T47D (cell line): ENCODE measurements at regions not wholly inside any gene's neighbourhood (a gene's known extent, or its start where the extent isn't known, plus 50 kb on each side); places are given as distances from the start of the nearest gene placed in this dataset.
A peak's percentile ranks its signal among the peaks of the same experiment; 100 is the strongest.
"Not testable (repeated sequence)": the region's sequence is repeated elsewhere in the genome, so short reads cannot be mapped to it uniquely, and the experiment has no call there.

ENCODE experiments used
- DNase-seq, 2 experiments: peaks; one replicate each; pipeline versions ENCODE4 v3.0.0 to v3.0.0-alpha.2; 2011 to 2012; ENCODE audit warnings: low read depth in 1 of 2, low spot score in 1 of 2
- JUND ChIP-seq: IDR thresholded peaks from 2 replicates; pipeline ENCODE4 v1.6.1; 2012; ENCODE audit warnings: low read depth
- in situ Hi-C: cut with HindIII; loops from 2 replicates; pipeline ENCODE4 v1.10.0; 2016; ENCODE audit warnings: low sequenced_read_pairs, low pct_unique_long_range_greater_than_20kb

- in situ Hi-C loops, result no loop called here
- no peak for TF ChIP-seq JUND
- no peak for DNase-seq
Measured at GRCh38 chr13:90709319-90709718, 638.2 kb upstream of the MIR17HG start.

- DNase-seq, result no peak
- in situ Hi-C loops, result no loop called here
- no peak for TF ChIP-seq JUND
Measured at GRCh38 chr13:90710164-90710759, 637.2 kb upstream of the MIR17HG start.

- DNase-seq, result no peak
- TF ChIP-seq JUND, result no peak
- in situ Hi-C loops, result no loop called here
Measured at GRCh38 chr13:90713441-90714133, 633.9 kb upstream of the MIR17HG start.

GRCh38 chr13:90715485-90715884, 632.0 kb upstream of the MIR17HG start:
- no peak for DNase-seq
- in situ Hi-C loops, result no loop called here
- no peak for TF ChIP-seq JUND

- no peak for TF ChIP-seq JUND
- in situ Hi-C loops, result no loop called here
- no peak for DNase-seq
Measured at GRCh38 chr13:90717451-90717936, 630.0 kb upstream of the MIR17HG start.

GRCh38 chr13:90719461-90719860, 628.0 kb upstream of the MIR17HG start:
- TF ChIP-seq JUND, result no peak
- in situ Hi-C loops, result no loop called here
- no peak for DNase-seq

GRCh38 chr13:90721937-90722336, 625.5 kb upstream of the MIR17HG start:
- no peak for TF ChIP-seq JUND
- in situ Hi-C loops, result no loop called here
- DNase-seq, result no peak

GRCh38 chr13:90723381-90723780, 624.1 kb upstream of the MIR17HG start:
- TF ChIP-seq JUND, result no peak
- DNase-seq, result no peak
- in situ Hi-C loops, result no loop called here

GRCh38 chr13:90726375-90726774, 621.1 kb upstream of the MIR17HG start:
- no peak for TF ChIP-seq JUND
- no peak for DNase-seq
- in situ Hi-C loops, result no loop called here

GRCh38 chr13:90732049-90732448, 615.4 kb upstream of the MIR17HG start:
- no peak for TF ChIP-seq JUND
- in situ Hi-C loops, result no loop called here
- peak in 1 of 2 experiments; percentile 25 for DNase-seq

GRCh38 chr13:90734497-90734896, 613.0 kb upstream of the MIR17HG start:
- DNase-seq, in situ Hi-C loops: not testable (repeated sequence)

GRCh38 chr13:90738881-90739280, 608.6 kb upstream of the MIR17HG start:
- no peak for DNase-seq
- in situ Hi-C loops, result no loop called here
- no peak for TF ChIP-seq JUND

- TF ChIP-seq JUND, result no peak
- in situ Hi-C loops, result no loop called here
- DNase-seq, result no peak
Measured at GRCh38 chr13:90740099-90740498, 607.4 kb upstream of the MIR17HG start.
